SK-N-SH (cell line): ENCODE measurements at regions not wholly inside any gene's neighbourhood (a gene's known extent, or its start where the extent isn't known, plus 50 kb on each side); places are given as distances from the start of the nearest gene placed in this dataset.

Source experiments
- CTCF ChIP-seq: fragments of 200-600 bp; sonication (generic); IDR thresholded peaks from 2 replicates; pipeline ENCODE4 v1.6.1; 2017; ENCODE audit warnings: antibody characterized with exemption, mild to moderate bottlenecking, moderate library complexity
- EP300 ChIP-seq, 2 experiments: IDR thresholded peaks; 2 replicates each; pipeline versions ENCODE4 v1.4.0 to v1.6.1; 2012; ENCODE audit warnings: borderline replicate concordance in 1 of 2, low read depth in 1 of 2, low read length in 1 of 2
- FOXJ3 ChIP-seq: sonication (generic); formaldehyde crosslinking; IDR thresholded peaks from 2 replicates; pipeline ENCODE4 v1.5.1; 2020; ENCODE audit warnings: mild to moderate bottlenecking, missing genetic modification reagents
- IRF3 ChIP-seq: fragments of 150-350 bp; IDR thresholded peaks from 2 replicates; pipeline ENCODE4 v1.6.1; 2016; ENCODE audit warnings: mild to moderate bottlenecking, low read depth, low read length
- MAX ChIP-seq: IDR thresholded peaks from 2 replicates; pipeline ENCODE4 v1.4.0; 2012; ENCODE audit warnings: low read depth
- POLR2AphosphoS5 ChIP-seq: IDR thresholded peaks from 2 replicates; pipeline ENCODE4 v1.6.1; 2012; ENCODE audit warnings: low read depth, low read length
- YY1 ChIP-seq: IDR thresholded peaks from 2 replicates; pipeline ENCODE4 v1.4.0; 2012; ENCODE audit warnings: low read depth, mild to moderate bottlenecking

- TF ChIP-seq EP300 (IDR thresholded peaks at IDR 0.05; ENCODE audit: borderline replicate concordance in 1 of 2, low read depth in 1 of 2, low read length in 1 of 2) (no peak), POLR2AphosphoS5 (no peak), YY1 (no peak), MAX (no peak), FOXJ3 (CRISPR knock-in tag) (no peak), IRF3 (no peak), CTCF (no peak)
These were observed 143.9 kb upstream of the NR3C1 start for GRCh38 chr5:143547342-143547741.
